K562 (cell line): ENCODE measurements at regions not wholly inside any gene's neighbourhood (a gene's known extent, or its start where the extent isn't known, plus 50 kb on each side); places are given as distances from the start of the nearest gene placed in this dataset.

Experiments
- ATF3 ChIP-seq, 2 experiments: fragments of 450-650 bp in 1 of 2; sonication (generic) in 1 of 2; formaldehyde crosslinking in 1 of 2; IDR thresholded peaks in 1 of 2; conservative IDR thresholded peaks in 1 of 2; 2 replicates each; pipeline versions ENCODE4 v1.6.1 to v1.8.1; 2016 to 2023; ENCODE audit warnings: mild to moderate bottlenecking in 2 of 2, moderate library complexity in 2 of 2, inconsistent platforms in 1 of 2, missing genetic modification reagents in 1 of 2
- CEBPB ChIP-seq: fragments of 450-650 bp; IDR thresholded peaks from 2 replicates; pipeline ENCODE4 v1.6.1; 2016; ENCODE audit warnings: missing genetic modification characterization, missing compliant biosample characterization
- ESRRA ChIP-seq: fragments of 450-650 bp; IDR thresholded peaks from 2 replicates; pipeline ENCODE4 v1.6.1; 2014; ENCODE audit warnings: low read depth, mild to moderate bottlenecking, moderate library complexity, borderline replicate concordance
- HES1 ChIP-seq: fragments of 450-650 bp; IDR thresholded peaks from 2 replicates; pipeline ENCODE4 v1.6.1; 2016; ENCODE audit warnings: low read depth, mild to moderate bottlenecking, moderate library complexity
- HMGN3 ChIP-seq: IDR thresholded peaks from 2 replicates; pipeline ENCODE4 v1.6.1; 2011; ENCODE audit warnings: borderline replicate concordance, low read depth, mild to moderate bottlenecking, mixed read lengths, low read length; ENCODE audit not compliant: insufficient read length; ENCODE audit errors: extremely low read depth
- KAT7 ChIP-seq: sonication (generic); formaldehyde crosslinking; IDR thresholded peaks from 2 replicates; pipeline ENCODE4 v1.8.0; 2022; ENCODE audit warnings: missing genetic modification reagents, mild to moderate bottlenecking, borderline replicate concordance
- MEIS2 ChIP-seq: fragments of 450-650 bp; IDR thresholded peaks from 2 replicates; pipeline ENCODE4 v1.6.1; 2014; ENCODE audit warnings: mild to moderate bottlenecking; ENCODE audit not compliant: partially characterized antibody
- MYNN ChIP-seq, 2 experiments: sonication (generic); formaldehyde crosslinking in 1 of 2; IDR thresholded peaks; 2 replicates each; pipeline versions ENCODE4 v1.5.0 to v1.6.1; 2016 to 2020; ENCODE audit warnings: antibody characterized with exemption in 1 of 2, missing genetic modification reagents in 1 of 2
- POLR2AphosphoS5 ChIP-seq: IDR thresholded peaks from 2 replicates; pipeline ENCODE4 v1.6.1; 2011; ENCODE audit warnings: mild to moderate bottlenecking, low read depth, low read length, moderate library complexity; ENCODE audit not compliant: control insufficient read depth, insufficient read depth
- TAF1 ChIP-seq: IDR thresholded peaks from 2 replicates; pipeline ENCODE4 v1.6.1; 2011; ENCODE audit warnings: mild to moderate bottlenecking, low read length, moderate library complexity; ENCODE audit not compliant: insufficient read depth, control insufficient read depth, severe bottlenecking; ENCODE audit errors: extremely low read depth

DNA sequence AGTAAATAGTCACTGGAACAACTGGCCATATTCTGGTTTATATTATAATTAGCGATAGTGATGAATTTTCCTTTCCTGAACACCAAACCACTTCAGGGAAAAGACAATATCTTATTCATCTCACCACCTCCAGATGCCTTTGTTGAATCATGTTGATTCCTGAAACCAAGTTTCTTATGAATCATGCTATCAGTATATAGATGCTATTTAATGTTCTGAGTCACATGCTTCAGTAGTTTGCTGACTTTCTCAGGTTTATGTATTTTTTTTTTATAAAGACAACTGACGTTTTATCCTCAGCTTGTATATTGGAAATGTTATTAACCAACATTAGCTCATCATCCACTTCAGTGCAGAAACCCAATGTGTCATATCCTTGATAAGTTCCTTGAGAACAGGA, 710.2 kb upstream of the POU3F2 start:
- TF ChIP-seq CEBPB (tag) (no peak), KAT7 (no peak), MYNN (IDR thresholded peaks at IDR 0.05) (no peak), MYNN (CRISPR knock-in tag; IDR thresholded peaks at IDR 0.05) (no peak), POLR2AphosphoS5 (no peak), HMGN3 (no peak), ATF3 (IDR thresholded peaks at IDR 0.05) (no peak), ATF3 (CRISPR knock-in tag; conservative IDR thresholded peaks at IDR 0.05) (no peak), TAF1 (no peak), MEIS2 (no peak), HES1 (no peak), ESRRA (no peak)
